ENCODE measurements at regions not wholly inside any gene's neighbourhood (a gene's known extent, or its start where the extent isn't known, plus 50 kb on each side); places are given as distances from the start of the nearest gene placed in this dataset.

GRCh38 chr10:4361581-4361980 lies 464.4 kb upstream of the AKR1E2 start:
- Histone ChIP-seq H3K36me3 (ENCODE audit: control insufficient read depth in 2 of 2, extremely low read depth in 1 of 2, insufficient read depth in 2 of 2, low read length in 2 of 2) (no peaks in the 10 kb centered on the region), H3K9me1 (ENCODE audit: control insufficient read depth, extremely low read depth, insufficient read depth, low read length) (no peaks in the 10 kb centered on the region), H3K9me3 (ENCODE audit: control insufficient read depth, low read depth, low read length) (no peaks in the 10 kb centered on the region), H3K27me3 (ENCODE audit: control insufficient read depth, extremely low read depth, insufficient read depth, low read length) (no peaks in the 10 kb centered on the region), H3K79me2 (ENCODE audit: control insufficient read depth, insufficient read depth, low read length) (no peaks in the 10 kb centered on the region), H2AFZ (ENCODE audit: control insufficient read depth, low read length) (no peak overlapping the region), H3K4me3 (ENCODE audit: control insufficient read depth in 2 of 3, extremely low read depth in 1 of 3, insufficient read depth in 2 of 3, low read depth in 1 of 3, low read length in 3 of 3) (no peak overlapping the region), H3K4me2 (ENCODE audit: control insufficient read depth, extremely low read depth, insufficient read depth, low read depth, low read length) (no peak overlapping the region), H3K4me1 (ENCODE audit: control insufficient read depth, extremely low read depth, insufficient read depth, low read length) (no peaks in the 10 kb centered on the region), H3K9ac (ENCODE audit: control insufficient read depth, extremely low read depth, insufficient read depth, low read length) (no peak overlapping the region), H4K20me1 (ENCODE audit: control insufficient read depth, extremely low read depth, insufficient read depth, low read length) (no peaks in the 10 kb centered on the region), H3K27ac (ENCODE audit: control insufficient read depth, insufficient read depth, low read length) (no peak overlapping the region)
- no peak for DNase-seq (ENCODE audit: low read depth, low spot score)
- dilution Hi-C loops (cut with MboI; ENCODE audit: extremely low pct_ligation_motif_present, low sequenced_read_pairs): no loop called here
- FAIRE-seq: no peak
- TF ChIP-seq EZH2 (IDR thresholded peaks at IDR 0.05; ENCODE audit: low read length) (no peak), CTCF (optimal IDR thresholded peaks at IDR 0.05 in 1 of 3, IDR thresholded peaks at IDR 0.05 in 1 of 3, conservative IDR thresholded peaks at IDR 0.05 in 1 of 3; ENCODE audit: extremely low read depth in 1 of 3, insufficient read depth in 2 of 3, low read length in 3 of 3) (no peak)

GRCh38 chr10:4359003-4359402 lies 467.0 kb upstream of the AKR1E2 start:
- dilution Hi-C loops (cut with MboI; ENCODE audit: extremely low pct_ligation_motif_present, low sequenced_read_pairs): no loop called here
- no peak overlapping the region for H3K27ac ChIP-seq (ENCODE audit: control insufficient read depth, insufficient read depth, low read length)
- no peak for DNase-seq (ENCODE audit: low read depth, low spot score)

More at GRCh38 chr10:4359003-4359402, 467.0 kb upstream of the AKR1E2 start:
- Histone ChIP-seq H3K4me2 (ENCODE audit: control insufficient read depth, extremely low read depth, insufficient read depth, low read depth, low read length) (no peak overlapping the region), H3K9ac (ENCODE audit: control insufficient read depth, extremely low read depth, insufficient read depth, low read length) (no peak overlapping the region), H4K20me1 (ENCODE audit: control insufficient read depth, extremely low read depth, insufficient read depth, low read length) (no peaks in the 10 kb centered on the region), H2AFZ (ENCODE audit: control insufficient read depth, low read length) (no peak overlapping the region), H3K79me2 (ENCODE audit: control insufficient read depth, insufficient read depth, low read length) (no peaks in the 10 kb centered on the region), H3K4me1 (ENCODE audit: control insufficient read depth, extremely low read depth, insufficient read depth, low read length) (peaks cover 18% of the 10 kb centered on the region), H3K9me1 (ENCODE audit: control insufficient read depth, extremely low read depth, insufficient read depth, low read length) (no peaks in the 10 kb centered on the region), H3K36me3 (ENCODE audit: control insufficient read depth in 2 of 2, extremely low read depth in 1 of 2, insufficient read depth in 2 of 2, low read length in 2 of 2) (no peaks in the 10 kb centered on the region), H3K9me3 (ENCODE audit: control insufficient read depth, low read depth, low read length) (no peaks in the 10 kb centered on the region), H3K27me3 (ENCODE audit: control insufficient read depth, extremely low read depth, insufficient read depth, low read length) (no peaks in the 10 kb centered on the region), H3K4me3 (ENCODE audit: control insufficient read depth in 2 of 3, extremely low read depth in 1 of 3, insufficient read depth in 2 of 3, low read depth in 1 of 3, low read length in 3 of 3) (no peak overlapping the region)
- no peak for TF ChIP-seq CTCF (optimal IDR thresholded peaks at IDR 0.05 in 1 of 3, IDR thresholded peaks at IDR 0.05 in 1 of 3, conservative IDR thresholded peaks at IDR 0.05 in 1 of 3; ENCODE audit: extremely low read depth in 1 of 3, insufficient read depth in 2 of 3, low read length in 3 of 3)
- FAIRE-seq: no peak

Measured in keratinocyte (primary cell).